Lower lobe of right lung (tissue), 2 donors: ENCODE measurements at regions not wholly inside any gene's neighbourhood (a gene's known extent, or its start where the extent isn't known, plus 50 kb on each side); places are given as distances from the start of the nearest gene placed in this dataset.

Experiments used
- ATAC-seq, 2 donors: fragments of 200-7000 bp; cut with Tn5 transposase; one replicate each; pipeline ENCODE4 v1.9.1; 2020 to 2022; ENCODE audit warnings: mild to moderate bottlenecking in 2 of 2, moderate library complexity in 2 of 2
- DNase-seq: peaks from one replicate; pipeline ENCODE4 v3.0.0-alpha.2; 2020
- H3K27ac ChIP-seq: fragments of 200-600 bp; one replicate; pipeline ENCODE4 v1.8.0; 2022
- H3K27me3 ChIP-seq: fragments of 200-600 bp; one replicate; pipeline ENCODE4 v1.8.0; 2022; ENCODE audit warnings: low read depth
- H3K36me3 ChIP-seq: fragments of 200-600 bp; one replicate; pipeline ENCODE4 v1.8.0; 2022; ENCODE audit warnings: mild to moderate bottlenecking
- H3K4me1 ChIP-seq: fragments of 200-600 bp; one replicate; pipeline ENCODE4 v1.8.0; 2022
- H3K4me3 ChIP-seq: fragments of 200-600 bp; one replicate; pipeline ENCODE4 v1.8.0; 2022; ENCODE audit warnings: mild to moderate bottlenecking
- H3K9me3 ChIP-seq: fragments of 200-600 bp; one replicate; pipeline ENCODE4 v1.8.0; 2022
- CTCF ChIP-seq: fragments of 200-600 bp; IDR thresholded peaks from one replicate; pipeline ENCODE4 v1.8.0; 2022; ENCODE audit warnings: antibody characterized with exemption, mild to moderate bottlenecking
- intact Hi-C: fragments of 100-400 bp; cut with DNase I; formaldehyde crosslinking; loops from one replicate; pipeline ENCODE4 v1.11.0; 2022
- donor health status: DM: no; HTN: yes; CAD: no; lungs with severe emphysema.

GRCh38 chr9:15033316-15033715, 123.1 kb upstream of the FREM1 start:
- Histone ChIP-seq H3K36me3 (no peaks in the 10 kb centered on the region), H3K4me1 (no peaks in the 10 kb centered on the region), H3K9me3 (no peaks in the 10 kb centered on the region), H3K4me3 (no peak overlapping the region), H3K27me3 (no peaks in the 10 kb centered on the region), H3K27ac (no peak overlapping the region)
- ATAC-seq (no peak), DNase-seq (no peak)
- no peak for TF ChIP-seq CTCF
- intact Hi-C loops, result no loop called here

DNA sequence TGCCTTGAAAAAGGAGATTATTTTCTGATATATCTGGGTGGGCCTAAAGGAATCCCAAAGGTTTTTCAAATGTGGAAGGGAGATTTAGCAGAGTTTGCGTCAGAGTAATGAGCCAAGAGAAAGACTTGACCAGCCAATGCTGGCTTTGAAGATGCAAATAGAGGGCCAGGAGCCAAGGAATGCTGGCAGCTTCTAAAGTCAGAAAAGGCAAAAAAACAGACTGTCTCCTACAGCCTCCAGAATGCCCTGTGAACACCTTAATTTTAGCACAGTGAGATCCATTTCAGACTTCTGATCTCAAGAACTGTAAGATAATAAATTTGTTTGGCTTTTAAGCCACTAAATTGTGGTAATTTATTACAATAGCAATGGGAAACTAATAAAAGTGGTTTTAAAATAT, 122.6 kb upstream of the FREM1 start:
- no peak for TF ChIP-seq CTCF
- intact Hi-C loops, result no loop called here
- Histone ChIP-seq H3K27me3 (no peaks in the 10 kb centered on the region), H3K9me3 (no peaks in the 10 kb centered on the region), H3K4me1 (no peaks in the 10 kb centered on the region), H3K4me3 (no peak overlapping the region), H3K27ac (no peak overlapping the region), H3K36me3 (no peaks in the 10 kb centered on the region)
- no peak for DNase-seq
- ATAC-seq, result no peak

DNA sequence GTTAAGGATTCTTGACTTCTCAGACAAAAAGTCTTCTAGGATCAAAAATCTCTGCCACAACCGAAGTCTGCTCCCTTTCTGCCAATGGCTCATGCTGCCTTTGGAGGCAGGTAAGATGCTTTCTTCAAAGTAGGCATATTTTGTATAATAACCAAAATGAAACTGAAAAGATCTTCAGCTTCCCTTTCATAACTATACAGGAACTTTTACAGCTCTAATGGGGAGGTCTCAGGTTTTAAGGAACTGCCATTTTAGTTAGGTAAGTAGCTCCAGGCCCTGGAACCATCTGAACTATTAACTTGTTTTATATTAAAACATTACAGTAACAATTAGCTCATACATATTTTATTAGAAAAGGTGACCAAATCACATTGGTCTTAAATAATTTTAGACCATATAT, 110.9 kb upstream of the FREM1 start:
- DNase-seq, result no peak
- no peak for ATAC-seq
- no peaks in the 10 kb centered on the region for H3K27me3 ChIP-seq
- no peak for TF ChIP-seq CTCF
- intact Hi-C loops, result no loop called here
- H3K27ac ChIP-seq, result no peak overlapping the region
- H3K4me1 ChIP-seq, result no peaks in the 10 kb centered on the region
- no peaks in the 10 kb centered on the region for H3K9me3 ChIP-seq
- H3K36me3 ChIP-seq, result no peaks in the 10 kb centered on the region
- H3K4me3 ChIP-seq, result no peak overlapping the region

DNA sequence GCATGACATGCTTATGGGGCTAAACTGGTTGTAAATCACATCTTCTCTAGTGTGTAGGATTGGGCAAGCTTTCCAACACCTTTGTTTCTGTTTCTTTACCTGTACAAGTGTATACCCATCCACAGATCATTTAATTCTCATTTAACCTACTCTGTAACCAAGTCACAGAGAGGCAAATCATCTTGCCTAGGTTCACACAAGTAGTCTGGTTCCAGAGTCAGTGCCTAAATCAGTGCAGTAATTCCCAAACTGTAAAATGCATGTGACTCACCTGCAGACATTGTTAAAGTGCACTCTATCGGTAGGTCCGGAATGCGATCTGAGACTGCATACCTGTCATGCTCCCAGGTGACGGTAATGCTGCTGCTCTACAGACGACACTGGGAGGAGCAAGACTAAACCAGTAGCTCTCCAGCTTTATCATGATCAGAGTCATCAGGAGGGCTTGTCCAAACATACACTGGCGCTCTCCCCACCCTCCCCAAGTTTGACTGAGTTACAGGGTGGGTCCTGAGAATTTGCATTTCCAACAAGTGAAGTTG, 107.9 kb upstream of the FREM1 start:
- no peaks in the 10 kb centered on the region for H3K4me1 ChIP-seq
- DNase-seq (no peak), ATAC-seq (peak in 1 of 2 donors; percentile 51)
- intact Hi-C loops, result no loop called here
- no peak for TF ChIP-seq CTCF
- H3K9me3 ChIP-seq, result no peaks in the 10 kb centered on the region
- no peak overlapping the region for H3K4me3 ChIP-seq
- H3K27me3 ChIP-seq, result no peaks in the 10 kb centered on the region
- no peak overlapping the region for H3K27ac ChIP-seq
- no peaks in the 10 kb centered on the region for H3K36me3 ChIP-seq

DNA sequence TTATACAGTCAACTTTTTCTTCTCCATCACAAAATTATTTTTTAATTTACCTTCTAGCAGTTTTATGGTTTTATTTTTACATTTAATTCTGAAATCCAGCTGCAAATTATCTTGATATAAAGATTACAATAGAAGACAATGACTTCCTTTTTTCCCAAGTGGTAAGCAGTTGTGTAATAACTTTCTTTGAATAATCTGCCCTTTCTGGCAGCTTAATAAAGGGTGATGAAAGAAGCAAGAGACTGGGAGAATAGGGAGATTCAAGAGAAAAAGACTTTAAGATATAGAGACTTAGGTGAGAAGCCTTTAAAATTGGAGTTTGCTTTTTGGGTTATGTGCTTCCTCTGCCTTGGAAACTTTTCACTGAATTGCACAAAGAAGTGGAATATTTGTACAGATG, 100.4 kb upstream of the FREM1 start:
- ATAC-seq (no peak), DNase-seq (no peak)
- Histone ChIP-seq H3K4me3 (no peak overlapping the region), H3K27ac (no peak overlapping the region), H3K4me1 (no peaks in the 10 kb centered on the region), H3K36me3 (no peaks in the 10 kb centered on the region), H3K9me3 (no peaks in the 10 kb centered on the region), H3K27me3 (no peaks in the 10 kb centered on the region)
- intact Hi-C loops, result no loop called here
- TF ChIP-seq CTCF, result no peak

DNA sequence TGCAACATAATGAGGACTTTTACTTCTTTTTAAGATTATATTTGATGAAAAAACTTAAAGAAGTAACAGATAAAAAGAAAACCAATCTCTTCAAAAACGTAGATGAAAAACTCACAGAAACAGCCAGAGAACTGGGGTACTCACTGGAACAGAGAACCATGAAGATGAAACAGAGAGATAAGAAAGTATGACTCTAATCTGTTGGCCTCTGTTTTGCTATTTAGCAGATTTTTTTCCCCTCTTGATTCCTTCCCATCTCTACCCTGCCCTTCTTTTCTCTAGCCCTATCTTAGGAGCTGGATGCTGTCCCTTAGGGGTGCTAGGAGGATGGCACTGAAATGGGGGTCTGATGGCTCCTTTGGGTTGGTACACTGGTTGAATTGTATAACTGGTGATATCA, 97.5 kb upstream of the FREM1 start:
- Histone ChIP-seq H3K4me1 (no peaks in the 10 kb centered on the region), H3K27ac (no peak overlapping the region), H3K36me3 (no peaks in the 10 kb centered on the region), H3K9me3 (no peaks in the 10 kb centered on the region), H3K4me3 (no peak overlapping the region), H3K27me3 (no peaks in the 10 kb centered on the region)
- no peak for TF ChIP-seq CTCF
- no peak for DNase-seq
- ATAC-seq, result no peak
- intact Hi-C loops, result no loop called here
